GM18505 (cell line): ENCODE measurements at regions not wholly inside any gene's neighbourhood (a gene's known extent, or its start where the extent isn't known, plus 50 kb on each side); places are given as distances from the start of the nearest gene placed in this dataset.

Experiments used
- ATAC-seq: cut with Tn5 transposase; IDR thresholded peaks from one replicate; pipeline ENCODE4 v1.9.1; 2021; ENCODE audit not compliant: unreplicated experiment
- POLR2A ChIP-seq: IDR thresholded peaks from 4 replicates; pipeline ENCODE4 v1.6.1; 2011; ENCODE audit warnings: borderline replicate concordance; ENCODE audit not compliant: insufficient read depth, insufficient read length; ENCODE audit errors: extremely low read depth

DNA sequence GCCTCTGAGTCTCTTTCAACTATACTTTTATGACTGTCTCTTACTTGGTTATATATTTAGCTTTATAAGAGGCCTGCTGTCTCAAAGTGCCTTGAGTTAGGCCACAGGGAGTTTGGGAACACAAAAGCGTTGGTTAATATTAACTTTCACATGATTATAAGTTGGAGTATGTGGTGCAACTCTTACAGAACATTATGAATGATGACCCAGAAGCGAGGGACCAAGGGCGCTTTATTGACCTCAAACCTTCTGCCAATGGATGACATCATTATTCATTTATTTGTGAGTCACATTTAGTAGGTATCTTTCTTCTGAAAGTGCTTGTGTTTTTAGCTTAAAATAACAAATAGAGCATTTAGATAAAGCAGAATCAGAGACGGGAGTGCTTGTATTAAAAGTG is 298.0 kb upstream of the ZC3H12C start:
- TF ChIP-seq POLR2A: no peak
- ATAC-seq: no peak

DNA sequence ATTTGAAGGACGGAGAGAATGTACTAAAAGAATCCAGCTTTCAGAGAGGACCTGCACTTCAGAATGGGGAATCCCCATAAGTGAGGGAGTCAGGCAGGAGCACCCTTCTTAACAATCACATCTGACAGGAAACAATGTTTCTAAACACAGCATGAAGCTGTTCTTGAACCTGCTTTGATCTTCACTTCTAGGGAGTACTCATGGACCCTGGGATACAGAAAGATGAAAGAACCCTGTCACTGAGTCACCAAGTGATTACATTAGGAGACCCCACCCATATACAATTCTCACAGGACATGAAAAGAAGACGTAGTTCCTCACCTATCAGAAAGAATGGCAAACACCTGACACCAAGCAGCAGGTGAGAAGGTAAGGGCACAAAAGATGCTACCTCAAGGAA is 296.9 kb upstream of the ZC3H12C start:
- no peak for TF ChIP-seq POLR2A

DNA sequence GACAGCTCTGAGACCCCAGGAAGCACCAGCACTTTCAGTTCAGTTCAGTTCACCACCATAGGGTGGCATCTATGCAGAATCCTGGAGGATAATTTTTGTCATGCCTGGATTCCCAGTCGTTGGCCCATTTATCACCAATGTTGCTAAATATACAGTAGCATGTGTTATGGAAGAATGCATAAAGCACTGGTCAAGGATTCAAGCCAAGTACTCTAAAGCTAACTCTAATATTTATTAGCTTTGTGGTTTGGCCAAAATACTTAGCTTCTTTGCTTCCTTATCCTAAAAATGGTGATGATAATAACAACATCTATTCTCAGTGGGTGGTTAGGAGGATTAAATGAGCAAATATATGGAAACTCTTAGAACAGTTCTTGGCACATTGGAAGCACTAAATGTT is 294.7 kb upstream of the ZC3H12C start:
- TF ChIP-seq POLR2A: no peak
- ATAC-seq: no peak

More for the DNA sequence above, 296.9 kb upstream of the ZC3H12C start:
- no peak for ATAC-seq

DNA sequence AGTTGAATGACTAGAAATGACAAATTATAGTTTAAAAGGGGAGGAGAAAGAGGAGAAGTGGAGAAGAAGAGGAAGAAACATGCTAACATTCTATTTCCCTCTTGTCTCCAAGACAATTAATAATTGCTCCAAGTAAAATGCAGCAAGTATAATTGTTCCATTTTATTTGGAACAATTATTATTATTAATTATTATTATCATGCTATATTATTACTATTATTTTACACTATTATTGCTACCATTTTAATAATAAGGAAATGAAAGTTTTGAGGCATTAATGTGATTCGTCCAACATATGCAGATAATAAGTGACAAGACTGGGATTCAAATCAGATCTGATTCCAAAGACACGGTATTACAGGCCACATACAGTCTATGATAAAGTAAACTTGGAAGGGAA is 293.6 kb upstream of the ZC3H12C start:
- no peak for ATAC-seq
- no peak for TF ChIP-seq POLR2A

DNA sequence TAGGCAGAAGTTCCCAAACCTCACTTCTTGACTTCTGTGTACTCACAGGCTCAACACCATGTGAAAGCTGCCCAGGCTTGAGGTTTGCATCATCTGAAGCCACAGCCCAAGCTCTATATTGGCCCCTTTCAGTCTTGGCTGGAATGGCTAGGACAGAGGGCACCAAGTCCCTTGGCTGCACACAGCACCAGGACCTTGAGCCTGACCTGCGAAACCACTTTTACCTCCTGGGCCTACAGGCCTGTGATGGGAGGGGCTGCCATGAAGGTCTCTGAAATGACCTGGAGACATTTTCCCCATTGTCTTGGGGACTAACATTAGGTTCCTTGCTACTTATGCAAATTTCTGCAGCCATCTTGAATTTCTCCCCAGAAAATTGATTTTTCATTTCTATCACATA is 288.3 kb upstream of the ZC3H12C start:
- TF ChIP-seq POLR2A: no peak
- no peak for ATAC-seq

DNA sequence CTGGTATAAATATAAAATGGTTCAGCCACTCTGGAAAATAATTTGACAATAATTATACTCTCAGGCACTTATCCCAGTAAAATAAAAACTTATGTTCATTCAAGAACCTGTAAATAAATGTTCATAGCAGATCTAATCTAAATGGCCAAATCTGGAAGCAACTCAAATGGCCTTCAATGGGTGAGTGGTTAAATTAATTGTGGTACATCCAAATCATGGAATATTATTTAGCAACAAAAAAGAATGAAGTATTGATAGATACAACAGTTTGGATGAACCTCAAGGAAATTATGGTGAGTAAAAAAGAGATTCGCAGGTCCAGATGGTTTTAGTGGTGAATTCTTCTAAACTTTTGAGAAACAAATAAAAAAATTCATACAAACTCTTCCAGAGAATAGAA is 287.0 kb upstream of the ZC3H12C start:
- no peak for ATAC-seq
- TF ChIP-seq POLR2A: no peak

DNA sequence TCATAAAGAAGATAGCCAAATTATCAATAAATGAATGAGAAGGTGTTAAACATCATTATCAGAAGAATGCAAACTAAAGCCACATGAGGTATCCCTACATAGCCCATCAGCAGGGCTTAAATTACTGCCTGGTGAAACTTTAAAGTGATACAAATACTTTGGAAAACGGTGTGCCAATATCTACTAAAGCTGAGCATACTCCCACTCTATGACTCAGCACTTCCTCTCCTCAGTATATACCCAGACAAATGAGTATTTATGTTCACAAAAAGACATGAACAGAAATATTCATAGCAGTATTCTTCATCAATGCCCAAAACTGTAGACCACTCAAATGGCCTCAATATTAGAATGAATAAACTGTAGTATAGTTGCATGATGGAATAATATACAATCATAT is 284.6 kb upstream of the ZC3H12C start:
- no peak for TF ChIP-seq POLR2A
- no peak for ATAC-seq

DNA sequence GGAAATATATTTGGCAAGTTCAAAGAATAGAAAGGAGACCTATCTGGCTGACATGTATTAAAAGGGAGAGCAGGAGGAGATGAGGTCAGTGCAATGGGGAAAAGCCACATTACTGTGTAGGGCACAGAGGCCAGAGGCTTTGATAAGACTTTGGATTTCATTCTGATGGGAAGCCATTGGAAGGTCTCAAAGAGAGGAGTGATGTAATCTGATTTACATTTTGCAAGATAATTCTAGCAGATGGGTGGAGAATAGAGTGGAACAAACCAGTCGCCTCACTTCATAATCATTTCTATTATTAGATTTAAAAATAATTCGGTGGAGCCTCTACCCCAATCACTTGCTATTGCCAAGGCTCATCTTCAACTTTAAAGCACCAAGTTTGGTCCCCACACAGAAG is 278.4 kb upstream of the ZC3H12C start:
- ATAC-seq: no peak
- no peak for TF ChIP-seq POLR2A

DNA sequence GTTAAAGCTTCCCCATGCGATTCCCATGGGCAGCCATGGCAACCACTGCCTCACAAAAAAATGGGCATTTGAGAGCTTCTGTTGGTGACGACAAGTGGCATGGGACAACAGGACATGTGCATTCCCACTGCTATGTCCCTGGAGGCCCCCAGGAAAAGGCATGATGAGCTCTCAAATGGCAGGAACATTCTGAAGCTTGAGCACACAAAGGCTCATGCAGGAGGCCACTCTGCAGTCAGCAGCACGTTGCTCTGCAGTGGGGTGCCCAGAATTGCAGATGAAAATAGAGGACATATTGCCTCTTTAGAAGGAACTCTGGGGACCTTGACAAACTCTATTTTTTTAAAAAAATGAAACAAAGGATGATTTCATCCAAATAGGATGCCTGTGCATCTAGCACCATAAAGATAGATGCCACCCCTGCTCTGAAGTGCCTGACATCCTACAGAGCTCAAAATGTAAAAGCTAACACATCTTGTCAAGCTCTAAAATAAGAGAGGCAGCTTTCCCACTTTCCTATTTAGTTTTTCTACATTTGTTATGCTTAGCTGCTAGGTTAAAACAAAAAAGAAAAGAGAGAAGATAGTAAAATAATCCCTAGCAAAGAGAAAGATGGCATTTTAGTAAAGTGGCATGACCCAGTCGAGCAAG is 277.6 kb upstream of the ZC3H12C start:
- no peak for ATAC-seq
- no peak for TF ChIP-seq POLR2A

DNA sequence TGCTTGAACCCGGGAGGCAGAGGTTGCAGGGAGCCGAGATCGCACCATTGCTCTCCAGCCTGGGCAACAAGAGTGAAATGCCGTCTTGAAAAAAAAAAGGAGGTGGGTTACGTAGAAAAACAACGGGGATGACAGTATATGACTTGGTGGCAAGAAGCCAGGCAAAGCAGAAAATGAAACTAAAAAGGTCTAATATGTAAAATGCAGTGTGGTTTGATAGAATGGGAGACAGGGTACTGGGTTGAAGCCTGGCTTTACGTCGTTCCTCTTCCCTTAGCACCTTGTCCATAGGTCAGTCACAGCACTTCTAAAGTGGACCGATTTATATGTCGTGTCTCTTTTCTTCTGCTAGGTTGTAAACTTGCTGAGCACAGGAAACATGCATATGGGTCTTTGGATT is 274.9 kb upstream of the ZC3H12C start:
- no peak for TF ChIP-seq POLR2A
- ATAC-seq: no peak

DNA sequence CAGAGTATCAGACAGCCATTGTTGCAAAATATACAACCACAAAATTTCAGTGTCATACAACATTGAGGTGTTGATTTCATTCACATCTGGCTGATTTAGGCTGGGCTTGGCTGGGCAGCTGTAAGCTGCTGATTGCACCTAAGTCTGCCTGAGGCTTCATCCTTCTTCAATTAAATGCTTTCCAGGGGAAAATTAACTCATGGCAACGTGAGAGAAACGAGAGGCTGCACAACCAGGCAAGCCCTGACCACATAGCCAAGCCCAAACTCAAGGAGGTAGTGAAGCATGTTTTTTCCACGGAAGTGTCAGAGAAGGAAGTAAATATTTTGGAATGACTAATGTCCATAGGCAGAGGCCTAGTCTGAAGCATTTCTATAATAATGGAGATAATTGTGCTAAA is 273.8 kb upstream of the ZC3H12C start:
- no peak for TF ChIP-seq POLR2A
- ATAC-seq: no peak

DNA sequence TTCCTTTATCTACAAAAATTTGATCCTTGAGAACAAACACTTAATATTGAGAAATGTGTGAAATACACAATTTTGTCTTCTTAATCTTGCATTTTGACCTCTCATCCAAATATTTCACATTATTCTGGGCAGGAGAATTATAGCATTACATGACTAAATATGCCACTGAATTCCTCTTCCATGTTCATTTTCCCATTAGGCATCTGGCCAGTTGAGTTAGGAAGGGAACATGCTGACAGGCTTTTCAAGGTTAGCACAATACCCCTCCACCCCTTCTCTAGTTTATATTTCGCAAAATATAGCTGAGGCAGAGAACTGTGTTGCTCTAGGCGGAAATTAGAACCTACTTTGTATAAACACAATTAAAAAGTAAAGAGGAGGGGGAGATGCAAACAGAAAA is 271.7 kb upstream of the ZC3H12C start:
- TF ChIP-seq POLR2A: no peak
- ATAC-seq: no peak

DNA sequence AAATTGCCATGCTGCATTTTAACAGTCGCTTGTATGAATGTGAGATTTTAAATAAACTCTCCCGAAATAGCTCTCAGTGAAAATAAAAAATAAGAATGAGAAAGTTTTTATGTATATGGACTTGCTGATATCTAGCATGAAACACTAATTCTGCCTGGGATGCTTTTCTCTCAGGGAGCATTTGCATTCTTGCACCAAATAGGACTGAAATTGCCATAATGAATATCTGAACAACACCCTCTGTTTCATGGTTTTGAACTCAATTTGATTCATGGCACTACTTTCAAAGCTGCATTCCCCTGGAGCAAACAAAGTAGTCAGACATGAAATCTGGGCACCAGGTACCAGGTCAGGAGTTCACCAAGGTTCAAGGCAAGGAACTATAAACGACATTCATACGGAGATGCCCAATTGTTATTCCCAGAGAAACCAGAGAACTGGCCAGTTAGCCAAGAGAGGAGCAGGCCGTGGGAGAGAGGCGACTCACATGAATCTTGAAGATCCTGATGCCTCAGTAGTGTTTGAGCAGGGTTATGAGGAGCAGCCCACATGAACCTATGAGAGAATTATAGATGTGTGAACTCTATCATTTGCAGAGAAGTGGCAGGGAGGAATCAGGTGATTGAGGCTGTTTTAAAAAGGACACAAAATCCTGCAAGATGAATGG is 270.6 kb upstream of the ZC3H12C start:
- ATAC-seq: no peak
- TF ChIP-seq POLR2A: no peak

DNA sequence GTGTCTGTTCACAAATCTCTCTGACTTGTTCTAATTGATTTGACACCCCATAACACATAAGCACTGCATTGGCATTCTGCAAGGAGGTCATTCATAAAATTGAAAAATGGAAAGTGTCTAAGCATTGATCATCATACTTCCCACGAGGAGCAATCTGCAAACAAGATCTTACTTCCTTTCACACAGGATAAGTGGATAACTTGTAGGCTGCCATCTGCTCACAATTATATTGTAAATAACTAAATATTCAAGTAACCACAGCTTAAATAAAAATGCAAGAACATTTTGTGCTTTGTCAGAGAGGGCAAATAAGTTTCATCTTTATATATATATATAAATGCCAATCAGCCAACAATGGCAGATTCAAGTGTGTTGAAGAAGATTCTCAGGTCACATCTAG is 264.8 kb upstream of the ZC3H12C start:
- no peak for ATAC-seq
- no peak for TF ChIP-seq POLR2A

DNA sequence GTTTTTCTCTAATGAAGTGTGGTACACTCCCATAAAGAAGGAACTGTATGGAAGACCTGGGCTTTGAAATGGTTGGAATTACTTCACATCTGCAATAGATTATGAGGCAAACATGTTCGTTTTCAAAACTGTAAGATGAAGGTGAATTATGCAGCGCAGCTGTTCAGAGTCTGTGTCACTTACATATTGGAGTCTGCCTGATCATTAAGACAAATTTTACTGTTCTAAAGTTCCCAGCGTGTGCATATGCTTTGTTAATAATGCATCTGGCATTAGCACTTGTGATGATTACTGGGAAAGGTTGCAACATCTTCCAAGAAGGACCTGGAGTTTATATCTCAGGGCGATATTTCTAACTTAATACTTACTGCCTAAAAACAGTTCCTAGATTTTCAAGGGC is 255.2 kb upstream of the ZC3H12C start:
- no peak for TF ChIP-seq POLR2A
- ATAC-seq: no peak

DNA sequence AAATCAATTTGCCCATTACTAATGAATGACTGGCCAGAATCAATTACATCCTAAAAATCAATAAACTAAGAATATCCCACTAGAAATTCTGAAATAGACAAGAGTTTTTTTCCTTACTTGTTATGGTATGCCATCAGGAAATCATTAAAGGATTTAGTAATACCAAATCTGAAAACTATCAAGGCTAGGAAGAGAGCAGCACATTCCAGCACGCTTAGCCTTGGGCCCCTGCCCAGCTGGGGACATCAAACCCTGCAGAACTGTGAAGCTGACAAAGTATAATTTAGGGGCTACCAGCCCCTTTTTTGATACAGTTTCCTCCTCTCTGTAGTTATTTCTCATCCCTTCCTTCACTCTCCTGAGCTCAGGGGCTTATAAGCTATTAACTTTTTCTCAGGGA is 247.8 kb upstream of the ZC3H12C start:
- TF ChIP-seq POLR2A: no peak

DNA sequence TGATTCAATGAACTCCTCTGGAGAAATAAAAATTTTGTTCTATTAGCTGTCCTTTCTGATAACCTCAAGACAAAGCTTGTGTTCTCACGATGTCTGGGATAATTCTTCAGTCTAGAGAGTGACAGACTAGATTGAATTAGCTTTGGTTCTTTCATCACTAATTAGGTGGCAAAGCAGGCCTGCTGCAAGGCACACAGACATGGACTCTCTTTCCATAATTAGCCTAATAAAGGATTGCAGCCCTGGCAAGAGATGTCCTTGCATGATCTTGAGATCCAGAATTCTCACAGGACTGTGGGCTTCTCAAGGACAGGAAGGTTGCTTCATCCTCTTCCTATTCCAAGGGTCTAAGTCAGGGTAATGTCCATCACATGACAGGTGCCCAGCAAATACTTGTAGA is 245.6 kb upstream of the ZC3H12C start:
- no peak for TF ChIP-seq POLR2A
- ATAC-seq: no peak

More for the DNA sequence above, 247.8 kb upstream of the ZC3H12C start:
- ATAC-seq: no peak
